B cell (primary cell): ENCODE measurements at regions not wholly inside any gene's neighbourhood (a gene's known extent, or its start where the extent isn't known, plus 50 kb on each side); places are given as distances from the start of the nearest gene placed in this dataset.

Experiments
- ATAC-seq: fragments of 200-7000 bp; cut with Tn5 transposase; one replicate; pipeline ENCODE4 v1.10.0; 2021; ENCODE audit warnings: low read depth, mild to moderate bottlenecking, moderate number of reproducible peaks, moderate library complexity
- CTCF ChIA-PET: fragments of 350-600 bp; sonication (Branson Sonifier 250); formaldehyde crosslinking; loops from one replicate; lab custom pipeline; 2021; ENCODE audit warnings: antibody characterized with exemption, inconsistent platforms; lab: Charles Lee
- POLR2A ChIA-PET: fragments of 350-600 bp; sonication (Branson Sonifier 250); formaldehyde crosslinking; loops from one replicate; lab custom pipeline; 2021; ENCODE audit warnings: antibody characterized with exemption; lab: Charles Lee
- DNase-seq: peaks from one replicate; pipeline ENCODE4 v3.0.0; 2013
- H2AFZ ChIP-seq: 2 replicates; pipeline ENCODE4 v1.6.1; 2012; ENCODE audit warnings: mild to moderate bottlenecking, low read depth, low read length; ENCODE audit not compliant: insufficient read depth, poor library complexity, severe bottlenecking
- H3K27ac ChIP-seq, 2 donors: 1 replicate in 1 of 2; 2 replicates in 1 of 2; pipeline ENCODE4 v1.5.1; 2012 to 2013; ENCODE audit warnings: low read length in 2 of 2, mild to moderate bottlenecking in 2 of 2, moderate library complexity in 1 of 2
- H3K27me3 ChIP-seq, 4 experiments: fragments of 200-600 bp in 1 of 4; sonication (generic) in 1 of 4; replicated peaks in 1 of 4; 1 replicate in 2 of 4; 2 replicates in 2 of 4; pipeline versions ENCODE4 v1.6.1 to v1.7.0; 2013 to 2016; ENCODE audit warnings: low read length in 3 of 4, mild to moderate bottlenecking in 2 of 4, mixed read lengths in 1 of 4, moderate library complexity in 1 of 4; ENCODE audit not compliant: insufficient read depth in 4 of 4, control insufficient read depth in 3 of 4; ENCODE audit errors: control extremely low read depth in 1 of 4
- H3K36me3 ChIP-seq, 2 experiments: replicated peaks in 1 of 2; 1 replicate in 1 of 2; 2 replicates in 1 of 2; pipeline versions ENCODE4 v1.6.1 to v1.7.1; 2013; ENCODE audit warnings: low read length in 1 of 2; ENCODE audit not compliant: insufficient read depth in 2 of 2, control insufficient read depth in 1 of 2; ENCODE audit errors: control extremely low read depth in 1 of 2, extremely low read depth in 1 of 2
- H3K4me1 ChIP-seq, 2 donors: fragments of 200-600 bp in 1 of 2; sonication (generic) in 1 of 2; 1 replicate in 1 of 2; 2 replicates in 1 of 2; pipeline versions ENCODE4 v1.5.1 to v1.6.1; 2013 to 2017; ENCODE audit warnings: low read length in 2 of 2; ENCODE audit not compliant: control insufficient read depth in 2 of 2, insufficient read depth in 2 of 2
- H3K4me2 ChIP-seq: replicated peaks from 2 replicates; pipeline ENCODE3; 2012; ENCODE audit warnings: mild to moderate bottlenecking, low read depth, low read length; ENCODE audit not compliant: poor library complexity, severe bottlenecking
- H3K4me3 ChIP-seq, 5 experiments: fragments of 200-600 bp in 1 of 5; sonication (generic) in 1 of 5; 1 replicate in 3 of 5; 2 replicates in 2 of 5; pipeline versions ENCODE4 v1.5.1 to v1.7.0; 2011 to 2016; ENCODE audit warnings: low read length in 4 of 5, mild to moderate bottlenecking in 4 of 5, low read depth in 2 of 5, control low read depth in 1 of 5, moderate library complexity in 1 of 5; ENCODE audit not compliant: insufficient read depth in 1 of 5; ENCODE audit errors: control extremely low read depth in 1 of 5, extremely low read depth in 1 of 5
- H3K79me2 ChIP-seq: fragments of 200-600 bp; sonication (generic); one replicate; pipeline ENCODE4 v1.6.0; 2016; ENCODE audit warnings: low read length; ENCODE audit not compliant: control insufficient read depth, insufficient read depth
- H3K9ac ChIP-seq: fragments of 200-600 bp; sonication (generic); 2 replicates; pipeline ENCODE4 v1.6.1; 2017; ENCODE audit warnings: mild to moderate bottlenecking, low read length, moderate library complexity
- H3K9me3 ChIP-seq, 3 donors: one replicate each; pipeline versions ENCODE4 v1.6.1 to v1.7.1; 2013; ENCODE audit warnings: low read length in 2 of 3; ENCODE audit not compliant: control insufficient read depth in 2 of 3, insufficient read depth in 1 of 3; ENCODE audit errors: control extremely low read depth in 1 of 3
- H4K20me1 ChIP-seq: 2 replicates; pipeline ENCODE4 v1.6.0; 2012; ENCODE audit warnings: mild to moderate bottlenecking, low read length; ENCODE audit not compliant: insufficient read depth, control insufficient read depth, poor library complexity, severe bottlenecking
- H3K27ac Mint-ChIP-seq: one replicate; pipeline ENCODE4 v1.8.0; 2021; ENCODE audit warnings: mixed read lengths
- H3K27me3 Mint-ChIP-seq: one replicate; pipeline ENCODE4 v1.8.0; 2021; ENCODE audit warnings: mixed read lengths
- H3K4me1 Mint-ChIP-seq: one replicate; pipeline ENCODE4 v1.8.0; 2021; ENCODE audit warnings: mixed read lengths
- H3K4me3 Mint-ChIP-seq: one replicate; pipeline ENCODE4 v1.8.0; 2021; ENCODE audit warnings: mixed read lengths
- H3K9me3 Mint-ChIP-seq: one replicate; pipeline ENCODE4 v1.8.0; 2022; ENCODE audit warnings: mixed read lengths; ENCODE audit not compliant: insufficient read depth
- EZH2 ChIP-seq: IDR thresholded peaks from 2 replicates; pipeline ENCODE4 v1.6.1; 2012; ENCODE audit warnings: borderline replicate concordance, low read depth, mild to moderate bottlenecking, moderate library complexity, low read length; ENCODE audit not compliant: insufficient read depth, poor library complexity, severe bottlenecking
- WGBS: methylation state at CpG from one replicate; pipeline ENCODE4 v1.1.5; 2013; ENCODE audit warnings: missing lambda C conversion rate; ENCODE audit not compliant: insufficient coverage; 5-methylcytosine and 5-hydroxymethylcytosine counted together
- intact Hi-C: fragments of 100-400 bp; cut with micrococcal nuclease; formaldehyde crosslinking; loops from one replicate; pipeline ENCODE4 v1.10.0; 2022
- TF ChIP-seq, protein P1 (sequence below): fragments of 200-600 bp; IDR thresholded peaks from one replicate; pipeline ENCODE4 v1.8.0; 2022; ENCODE audit warnings: antibody characterized with exemption, mild to moderate bottlenecking

DNA sequence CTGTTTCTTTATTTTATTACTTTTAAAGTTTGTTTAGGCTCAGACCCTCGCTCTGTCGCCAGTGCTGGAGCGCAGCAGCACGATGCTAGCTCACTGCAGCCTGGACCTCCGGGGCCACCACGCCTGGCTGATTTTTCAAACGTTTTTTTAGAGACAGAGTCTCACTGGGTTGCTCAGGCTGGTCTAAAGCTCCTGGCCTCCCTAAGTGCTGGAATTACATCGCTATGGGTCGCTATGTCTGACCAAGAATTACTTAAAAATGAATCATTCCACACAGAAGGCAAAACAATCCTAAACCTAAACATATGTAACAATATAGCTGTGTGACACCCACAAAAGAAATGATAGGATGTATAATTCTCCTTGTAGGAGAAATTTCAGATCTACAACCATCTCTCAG is 86.9 kb upstream of the SIMC1 start:
- Histone ChIP-seq H4K20me1 (no peaks in the 10 kb centered on the region), H3K4me3 (no peak overlapping the region), H3K27ac (no peak overlapping the region), H3K4me1 (no peaks in the 10 kb centered on the region), H3K4me2 (no peak overlapping the region), H3K79me2 (no peaks in the 10 kb centered on the region), H3K27me3 (peaks cover 0 to under 1% (median 0%) of the 10 kb centered on the region in 4 experiments), H2AFZ (no peak overlapping the region), H3K36me3 (no peaks in the 10 kb centered on the region), H3K9ac (no peak overlapping the region), H3K9me3 (peaks cover 0 to 3% (median 0%) of the 10 kb centered on the region in 3 donors)
- intact Hi-C loops = no loop called here
- Mint-ChIP-seq H3K4me1 (no peaks in the 10 kb centered on the region), H3K27me3 (peaks cover 37% of the 10 kb centered on the region), H3K9me3 (no peaks in the 10 kb centered on the region), H3K27ac (no peak overlapping the region), H3K4me3 (no peak overlapping the region)
- DNase-seq (no peak), ATAC-seq (no peak)
- POLR2A ChIA-PET = no interaction called here
- CTCF ChIA-PET = no interaction called here
- TF ChIP-seq, protein P1, sequence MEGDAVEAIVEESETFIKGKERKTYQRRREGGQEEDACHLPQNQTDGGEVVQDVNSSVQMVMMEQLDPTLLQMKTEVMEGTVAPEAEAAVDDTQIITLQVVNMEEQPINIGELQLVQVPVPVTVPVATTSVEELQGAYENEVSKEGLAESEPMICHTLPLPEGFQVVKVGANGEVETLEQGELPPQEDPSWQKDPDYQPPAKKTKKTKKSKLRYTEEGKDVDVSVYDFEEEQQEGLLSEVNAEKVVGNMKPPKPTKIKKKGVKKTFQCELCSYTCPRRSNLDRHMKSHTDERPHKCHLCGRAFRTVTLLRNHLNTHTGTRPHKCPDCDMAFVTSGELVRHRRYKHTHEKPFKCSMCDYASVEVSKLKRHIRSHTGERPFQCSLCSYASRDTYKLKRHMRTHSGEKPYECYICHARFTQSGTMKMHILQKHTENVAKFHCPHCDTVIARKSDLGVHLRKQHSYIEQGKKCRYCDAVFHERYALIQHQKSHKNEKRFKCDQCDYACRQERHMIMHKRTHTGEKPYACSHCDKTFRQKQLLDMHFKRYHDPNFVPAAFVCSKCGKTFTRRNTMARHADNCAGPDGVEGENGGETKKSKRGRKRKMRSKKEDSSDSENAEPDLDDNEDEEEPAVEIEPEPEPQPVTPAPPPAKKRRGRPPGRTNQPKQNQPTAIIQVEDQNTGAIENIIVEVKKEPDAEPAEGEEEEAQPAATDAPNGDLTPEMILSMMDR = no peak
- no peak for TF ChIP-seq EZH2
- 91% methylated on average over 7 of the region's 9 CpGs for WGBS

DNA sequence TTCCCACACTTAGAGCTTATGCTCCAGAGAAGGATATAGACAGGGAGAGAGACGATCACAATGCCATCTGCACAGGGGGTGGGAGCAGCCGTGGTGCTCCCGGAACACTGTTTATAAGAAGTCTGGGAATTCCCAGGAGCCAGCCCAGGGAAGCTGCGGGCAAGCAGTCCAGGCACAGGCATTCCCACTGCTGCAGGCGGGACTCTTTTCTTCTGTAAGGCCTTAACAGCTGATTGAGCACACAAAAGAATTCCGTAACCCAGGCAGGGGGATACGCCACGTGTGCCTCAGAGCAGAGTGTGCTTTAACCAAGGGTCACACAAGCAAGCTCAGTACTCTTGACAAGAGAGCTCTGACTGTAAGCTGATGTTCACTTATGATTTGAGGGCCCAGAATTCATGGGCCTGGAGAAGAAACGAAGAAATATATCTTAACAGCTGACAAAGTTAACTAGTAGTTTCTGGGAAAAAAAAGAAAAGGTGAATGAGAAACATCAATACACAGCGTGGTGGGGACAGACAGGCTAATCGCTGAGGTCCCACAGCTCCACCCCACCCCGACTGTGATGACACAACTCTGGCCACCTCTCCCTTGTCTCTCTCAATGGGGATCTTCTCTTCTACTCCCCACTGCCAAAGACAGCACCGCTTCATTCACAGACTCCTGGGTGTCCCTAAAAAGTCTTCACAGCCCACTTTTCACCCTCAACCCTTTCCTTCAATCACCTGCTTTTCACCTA is 85.9 kb upstream of the SIMC1 start:
- Histone ChIP-seq H3K4me2 (no peak overlapping the region), H3K9ac (no peak overlapping the region), H3K4me3 (no peak overlapping the region), H4K20me1 (no peaks in the 10 kb centered on the region), H3K79me2 (no peaks in the 10 kb centered on the region), H2AFZ (no peak overlapping the region), H3K36me3 (no peaks in the 10 kb centered on the region), H3K4me1 (no peaks in the 10 kb centered on the region), H3K27ac (no peak overlapping the region), H3K9me3 (peaks cover 0 to 3% (median 0%) of the 10 kb centered on the region in 3 donors), H3K27me3 (peaks cover 0 to 4% (median 0%) of the 10 kb centered on the region in 4 experiments)
- ATAC-seq (no peak), DNase-seq (no peak)
- Mint-ChIP-seq H3K27me3 (peaks cover 45% of the 10 kb centered on the region), H3K4me3 (no peak overlapping the region), H3K9me3 (no peaks in the 10 kb centered on the region), H3K4me1 (no peaks in the 10 kb centered on the region), H3K27ac (no peak overlapping the region)
- CTCF ChIA-PET = no interaction called here
- POLR2A ChIA-PET = no interaction called here
- intact Hi-C loops = no loop called here
- TF ChIP-seq, protein P1 = no peak
- TF ChIP-seq EZH2 = no peak
- WGBS = 86% methylated on average over 11 of the region's 13 CpGs
